HL-60 (cell line): ENCODE measurements at regions not wholly inside any gene's neighbourhood (a gene's known extent, or its start where the extent isn't known, plus 50 kb on each side); places are given as distances from the start of the nearest gene placed in this dataset.

Experiments used
- DNase-seq, 2 experiments: peaks; one replicate each; pipeline ENCODE4 v3.0.0-alpha.2; 2010 to 2020; ENCODE audit warnings: low read depth in 1 of 2, low spot score in 1 of 2
- H3K27ac ChIP-seq: fragments of 250-450 bp; sonication (Bioruptor Pico); replicated peaks from 2 replicates; pipeline ENCODE4 v1.5.1; 2020; ENCODE audit warnings: mild to moderate bottlenecking, moderate library complexity
- H3K27me3 ChIP-seq: fragments of 250-450 bp; sonication (Bioruptor Pico); 2 replicates; pipeline ENCODE4 v1.5.1; 2021; ENCODE audit warnings: mild to moderate bottlenecking, moderate library complexity; ENCODE audit not compliant: insufficient read depth, poor library complexity, severe bottlenecking
- H3K4me3 ChIP-seq: replicated peaks from 2 replicates; pipeline ENCODE4 v1.5.1; 2011; ENCODE audit warnings: mild to moderate bottlenecking, control low read depth, low read length; ENCODE audit not compliant: insufficient read depth
- CTCF ChIP-seq: IDR thresholded peaks from one replicate; pipeline ENCODE4 v1.5.1; 2011; ENCODE audit warnings: low read length, control low read depth, inconsistent platforms; ENCODE audit not compliant: insufficient read depth
- GABPA ChIP-seq: IDR thresholded peaks from 2 replicates; pipeline ENCODE4 v1.6.1; 2012; ENCODE audit warnings: low read depth
- POLR2AphosphoS5 ChIP-seq: IDR thresholded peaks from 2 replicates; pipeline ENCODE4 v1.6.1; 2012; ENCODE audit warnings: low read depth
- REST ChIP-seq: IDR thresholded peaks from 2 replicates; pipeline ENCODE4 v1.6.1; 2012; ENCODE audit warnings: low read depth; ENCODE audit not compliant: insufficient replicate concordance
- SPI1 ChIP-seq: IDR thresholded peaks from 2 replicates; pipeline ENCODE4 v1.6.1; 2012; ENCODE audit warnings: low read depth, mild to moderate bottlenecking, borderline replicate concordance

GRCh38 chr1:229169399-229169798 is 101.5 kb upstream of the RAB4A start:
- TF ChIP-seq SPI1 (no peak), POLR2AphosphoS5 (no peak), REST (no peak), GABPA (no peak), CTCF (no peak)
- H3K27me3 ChIP-seq = no peaks in the 10 kb centered on the region
- DNase-seq = no peak
- H3K27ac ChIP-seq = no peak overlapping the region
- H3K4me3 ChIP-seq = no peak overlapping the region

- no peak for DNase-seq
- no peak for TF ChIP-seq CTCF
- TF ChIP-seq GABPA = no peak
- no peak for TF ChIP-seq POLR2AphosphoS5
- no peak for TF ChIP-seq REST
- TF ChIP-seq SPI1 = no peak
- no peak overlapping the region for H3K27ac ChIP-seq
- no peaks in the 10 kb centered on the region for H3K27me3 ChIP-seq
- no peak overlapping the region for H3K4me3 ChIP-seq
Measured at GRCh38 chr1:229170274-229170673, 100.6 kb upstream of the RAB4A start.

- TF ChIP-seq GABPA = no peak
- TF ChIP-seq CTCF = no peak
- TF ChIP-seq SPI1 = no peak
- no peak for TF ChIP-seq POLR2AphosphoS5
- no peak for TF ChIP-seq REST
- no peak overlapping the region for H3K4me3 ChIP-seq
- no peak overlapping the region for H3K27ac ChIP-seq
- H3K27me3 ChIP-seq = no peaks in the 10 kb centered on the region
- no peak for DNase-seq
Measured at GRCh38 chr1:229170778-229171505, 100.0 kb upstream of the RAB4A start.
